ENCODE measurements at regions not wholly inside any gene's neighbourhood (a gene's known extent, or its start where the extent isn't known, plus 50 kb on each side); places are given as distances from the start of the nearest gene placed in this dataset.

GRCh38 chr11:71305041-71305440, 52.7 kb upstream of the SHANK2 start:
- no peak for DNase-seq (ENCODE audit: low read depth)
- no peak for TF ChIP-seq CTCF (conservative IDR thresholded peaks at IDR 0.05; ENCODE audit: low read length)
- H3K4me3 ChIP-seq (ENCODE audit: low read length) = no peak overlapping the region

GRCh38 chr11:71304491-71304890, 52.1 kb upstream of the SHANK2 start:
- H3K4me3 ChIP-seq (ENCODE audit: low read length) = no peak overlapping the region
- TF ChIP-seq CTCF (conservative IDR thresholded peaks at IDR 0.05; ENCODE audit: low read length) = no peak
- no peak for DNase-seq (ENCODE audit: low read depth)

- no peak for DNase-seq (ENCODE audit: low read depth)
- no peak overlapping the region for H3K4me3 ChIP-seq (ENCODE audit: low read length)
- no peak for TF ChIP-seq CTCF (conservative IDR thresholded peaks at IDR 0.05; ENCODE audit: low read length)
Measured at GRCh38 chr11:71304045-71304444, 51.7 kb upstream of the SHANK2 start.

- no peak overlapping the region for H3K4me3 ChIP-seq (ENCODE audit: low read length)
- no peak for DNase-seq (ENCODE audit: low read depth)
- peak; percentile 20; the same call in 1 of the 2 replicates for TF ChIP-seq CTCF (conservative IDR thresholded peaks at IDR 0.05; ENCODE audit: low read length)
Measured at GRCh38 chr11:71302911-71303310, 50.5 kb upstream of the SHANK2 start.

- TF ChIP-seq CTCF (conservative IDR thresholded peaks at IDR 0.05; ENCODE audit: low read length) = no peak
- DNase-seq (ENCODE audit: low read depth) = no peak
- H3K4me3 ChIP-seq (ENCODE audit: low read length) = no peak overlapping the region
Measured at GRCh38 chr11:71302534-71302909, 50.1 kb upstream of the SHANK2 start.

All from AG10803 (cell line).